GM21529 (cell line): ENCODE measurements at regions not wholly inside any gene's neighbourhood (a gene's known extent, or its start where the extent isn't known, plus 50 kb on each side); places are given as distances from the start of the nearest gene placed in this dataset.
A peak's percentile ranks its signal among the peaks of the same experiment; 100 is the strongest.

ENCODE experiments used
- ATAC-seq: cut with Tn5 transposase; IDR thresholded peaks from one replicate; pipeline ENCODE4 v1.9.1; 2021; ENCODE audit not compliant: unreplicated experiment

DNA sequence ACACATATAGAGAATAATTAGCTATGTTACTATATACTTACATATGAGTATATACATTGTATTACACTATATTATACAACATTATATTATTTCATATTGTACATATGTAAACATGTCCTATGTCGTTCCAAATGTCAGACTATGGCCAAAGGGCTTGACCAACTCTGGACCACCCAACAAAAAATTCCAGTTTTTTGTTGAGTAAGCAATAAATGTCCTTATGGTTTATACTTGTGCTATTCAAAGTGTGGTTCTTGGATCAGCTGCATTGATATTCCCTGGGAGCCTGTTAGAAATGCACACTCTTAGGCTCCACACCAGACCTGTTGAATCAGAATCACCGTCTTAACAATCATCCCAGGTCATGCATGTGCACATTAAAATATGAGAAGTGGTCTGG is 225.4 kb upstream of the ZFP64 start:
- ATAC-seq: no peak

DNA sequence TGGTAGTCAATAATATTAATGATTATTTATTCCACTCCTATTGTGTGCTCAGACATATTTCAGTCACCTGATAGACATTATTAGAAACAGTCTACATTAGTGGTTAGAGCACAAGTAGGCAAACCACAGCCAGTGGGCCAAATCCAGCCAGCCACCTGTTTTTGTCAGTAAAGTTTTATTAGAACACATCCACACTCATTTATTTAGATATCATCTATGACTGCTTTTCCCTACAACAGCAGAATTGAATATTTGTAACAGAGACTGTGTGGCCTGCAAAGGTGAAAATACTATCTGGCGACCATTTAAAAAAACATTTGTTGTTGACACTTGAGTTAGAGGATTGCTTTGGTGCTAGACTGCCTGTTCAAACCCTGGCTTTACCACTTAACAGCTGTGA is 220.0 kb upstream of the ZFP64 start:
- ATAC-seq: no peak

DNA sequence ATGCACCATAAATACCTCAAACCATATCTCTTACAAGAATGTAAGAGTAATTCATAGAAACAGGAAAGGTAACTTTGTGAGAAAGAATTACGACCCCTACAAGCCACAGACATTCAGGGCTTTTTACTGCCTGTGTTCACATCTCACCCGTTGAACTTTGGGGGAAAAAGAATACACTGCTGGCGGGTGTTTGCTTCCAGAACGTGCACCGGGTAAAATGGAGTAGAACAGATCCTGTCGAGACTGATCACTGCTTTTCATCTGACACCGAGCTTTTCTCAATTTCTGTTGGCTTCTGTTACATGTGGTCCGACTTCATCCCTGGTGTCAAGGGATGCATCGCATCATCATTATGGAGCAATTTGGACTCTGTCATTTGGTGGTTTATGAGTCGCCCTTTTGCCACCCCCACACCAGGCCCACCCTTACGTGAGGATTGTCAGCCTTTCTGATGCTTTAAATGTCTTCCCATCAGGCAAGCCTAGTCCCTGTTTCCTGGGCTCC is 219.2 kb upstream of the ZFP64 start:
- no peak for ATAC-seq

DNA sequence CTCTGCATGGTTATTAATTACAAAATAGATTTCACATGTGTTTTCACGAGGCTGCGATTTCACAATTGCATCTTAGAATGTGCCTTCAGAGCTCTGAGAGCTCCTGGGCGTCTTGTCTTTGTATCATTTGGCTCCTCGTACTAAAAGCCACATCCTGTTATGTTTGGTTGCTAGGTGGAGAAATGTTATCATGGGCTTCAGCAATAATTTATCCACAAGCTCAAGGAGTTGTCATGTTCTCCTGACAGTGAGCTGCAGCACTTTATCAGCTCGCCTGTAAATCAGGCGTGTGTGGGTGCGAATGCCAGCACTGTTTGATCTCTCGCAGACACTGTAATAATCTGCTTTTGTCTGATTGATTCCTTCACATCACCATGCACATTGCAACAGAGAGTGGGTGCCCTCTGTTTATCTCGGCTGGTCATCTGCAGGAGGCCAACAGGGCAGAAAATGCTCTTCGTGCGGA is 218.6 kb upstream of the ZFP64 start:
- ATAC-seq: no peak

DNA sequence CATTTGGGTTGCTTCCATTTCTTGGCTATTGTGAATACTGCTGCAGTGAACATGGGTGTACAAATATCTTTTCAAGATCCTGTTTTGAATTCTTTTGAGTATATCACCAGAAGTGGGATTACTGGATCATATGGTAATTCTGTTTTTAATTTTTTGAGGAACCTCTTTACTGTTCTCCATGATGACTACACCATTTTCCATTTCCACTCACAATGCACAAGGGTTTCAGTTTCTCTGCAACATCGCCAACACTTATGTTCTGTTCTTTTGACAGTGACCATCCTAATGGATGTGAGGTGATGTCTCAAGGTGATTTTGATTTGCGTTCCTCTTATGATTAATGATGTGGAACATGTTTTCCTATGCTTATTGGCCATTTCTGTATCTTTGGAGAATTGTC is 214.4 kb upstream of the ZFP64 start:
- no peak for ATAC-seq

DNA sequence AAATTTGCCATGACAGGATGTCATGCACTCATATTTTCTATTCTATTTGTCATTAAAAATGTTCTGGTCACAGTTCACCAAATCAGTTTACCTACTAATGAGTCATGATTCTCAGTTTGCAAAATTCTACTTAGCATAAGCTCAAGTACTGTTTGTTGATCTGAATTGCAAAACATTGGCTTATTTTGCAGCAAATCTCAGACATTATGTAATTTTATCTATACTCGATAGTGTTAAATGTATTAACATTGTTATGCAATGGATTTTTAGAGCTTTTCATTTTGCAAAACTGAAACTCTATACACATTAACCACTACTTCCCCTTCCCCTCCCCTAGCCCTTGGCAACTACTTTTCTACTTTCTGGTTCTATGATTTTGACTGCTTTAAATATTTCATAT is 213.8 kb upstream of the ZFP64 start:
- ATAC-seq: peak; percentile 66

DNA sequence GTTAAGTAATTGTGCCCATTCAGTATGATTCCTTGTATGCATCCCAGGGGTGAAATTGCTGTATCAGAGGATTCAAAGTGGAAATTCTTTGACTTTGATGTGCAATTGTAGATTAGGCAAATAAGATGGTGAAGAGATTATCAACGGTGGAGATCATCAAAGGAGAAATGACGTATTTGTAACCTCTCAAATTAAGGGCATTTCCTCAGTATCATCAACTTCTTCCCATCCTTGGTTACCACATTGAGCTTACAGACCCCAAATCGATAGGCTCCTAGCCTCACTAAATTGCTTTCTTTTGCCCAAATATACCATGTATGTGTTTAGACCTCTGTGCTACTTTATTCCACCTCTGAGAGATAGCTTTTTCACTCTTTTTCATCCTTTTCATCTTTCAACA is 213.1 kb upstream of the ZFP64 start:
- ATAC-seq: no peak

DNA sequence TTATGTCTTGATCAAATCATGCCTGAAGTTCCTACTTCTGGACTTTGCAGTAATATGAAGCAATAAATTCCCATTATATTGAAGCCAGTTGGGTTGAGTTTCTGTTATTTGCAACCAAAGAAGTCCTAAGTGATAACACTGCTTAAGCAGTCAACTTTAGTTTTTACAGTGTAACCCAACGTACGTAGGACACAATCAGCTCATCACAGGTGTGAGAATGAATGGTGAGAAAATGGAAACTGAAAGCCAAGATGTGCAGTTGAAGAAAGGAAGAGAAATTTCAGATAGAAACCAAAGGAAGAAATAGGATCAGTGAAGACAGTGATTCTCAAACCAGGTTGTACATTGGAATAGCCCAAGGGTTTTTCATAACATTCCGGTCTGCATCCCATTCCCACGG is 211.4 kb upstream of the ZFP64 start:
- no peak for ATAC-seq

DNA sequence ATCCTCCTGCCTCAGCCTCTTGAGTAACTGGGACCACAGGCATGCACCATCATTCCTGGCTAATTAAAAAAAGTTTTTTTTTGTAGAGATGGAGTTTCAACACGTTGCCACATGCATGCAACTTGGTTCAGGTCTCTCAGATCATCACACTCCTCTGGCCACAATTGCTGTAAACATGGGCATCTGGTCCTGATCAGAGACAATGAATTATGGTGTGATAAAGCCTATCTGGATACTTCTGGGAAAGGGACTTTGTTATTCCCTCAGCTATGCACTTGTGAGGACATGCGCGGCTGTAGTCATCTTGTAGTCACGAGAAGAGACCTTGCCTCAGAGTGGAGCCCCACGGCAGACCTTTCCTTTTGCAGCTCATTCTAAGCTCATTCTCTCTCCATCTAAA is 210.9 kb upstream of the ZFP64 start:
- no peak for ATAC-seq

DNA sequence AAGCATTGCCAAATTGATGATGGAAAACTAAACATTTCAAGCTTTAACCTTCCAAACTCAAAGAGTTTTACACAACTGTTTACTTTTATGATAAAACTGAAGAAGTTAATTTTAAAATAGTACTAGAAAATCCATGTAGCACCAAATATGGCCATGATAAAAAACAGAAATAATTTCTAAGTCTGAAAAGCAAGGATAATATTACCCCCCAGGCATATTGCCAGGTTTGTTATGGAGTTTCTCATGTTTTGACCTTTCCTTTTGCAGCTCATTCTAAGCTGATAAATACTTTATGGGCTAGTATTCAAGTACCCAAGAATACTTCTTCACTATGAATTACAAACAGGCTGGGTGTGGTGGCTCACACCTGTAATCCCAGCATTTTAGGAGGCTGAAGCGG is 209.9 kb upstream of the ZFP64 start:
- ATAC-seq: no peak

DNA sequence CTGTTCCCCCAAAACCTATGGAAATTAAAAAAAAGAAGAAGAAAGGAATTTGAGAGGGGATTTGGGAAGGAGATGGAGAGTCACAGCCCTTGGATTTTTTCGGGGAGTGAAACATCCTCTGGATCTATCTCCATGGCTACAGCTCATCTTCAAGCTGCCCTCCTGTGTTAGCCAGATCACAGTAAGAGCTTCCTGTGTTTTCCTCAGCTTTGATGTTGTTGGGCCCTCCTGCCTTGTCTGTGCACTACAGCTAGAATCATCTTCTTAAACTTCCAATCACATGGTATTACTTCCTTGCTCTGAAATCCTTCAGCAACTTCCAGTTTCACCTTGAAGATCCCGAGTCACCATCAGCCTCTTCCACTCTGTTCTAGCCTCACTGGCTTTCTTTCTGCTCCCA is 207.8 kb upstream of the ZFP64 start:
- no peak for ATAC-seq

DNA sequence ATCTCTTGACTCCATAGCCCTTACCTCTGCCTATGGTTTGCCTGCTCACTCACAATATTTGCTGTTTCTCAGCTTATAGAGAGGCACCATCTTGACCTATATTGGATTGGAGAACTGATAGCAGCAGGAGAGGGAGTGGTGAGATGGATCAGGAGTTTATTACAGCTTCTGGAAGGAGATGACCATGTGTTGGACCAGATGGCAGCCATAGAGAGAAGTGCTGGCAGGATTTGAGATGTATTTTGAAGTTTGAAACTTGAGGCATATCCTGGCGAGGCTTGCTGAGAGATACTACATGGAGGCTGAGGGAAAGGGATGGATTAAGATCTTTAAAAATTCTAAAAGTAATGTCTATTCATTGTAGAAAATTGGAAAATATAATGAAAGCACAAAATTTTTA is 198.0 kb upstream of the ZFP64 start:
- ATAC-seq: no peak

DNA sequence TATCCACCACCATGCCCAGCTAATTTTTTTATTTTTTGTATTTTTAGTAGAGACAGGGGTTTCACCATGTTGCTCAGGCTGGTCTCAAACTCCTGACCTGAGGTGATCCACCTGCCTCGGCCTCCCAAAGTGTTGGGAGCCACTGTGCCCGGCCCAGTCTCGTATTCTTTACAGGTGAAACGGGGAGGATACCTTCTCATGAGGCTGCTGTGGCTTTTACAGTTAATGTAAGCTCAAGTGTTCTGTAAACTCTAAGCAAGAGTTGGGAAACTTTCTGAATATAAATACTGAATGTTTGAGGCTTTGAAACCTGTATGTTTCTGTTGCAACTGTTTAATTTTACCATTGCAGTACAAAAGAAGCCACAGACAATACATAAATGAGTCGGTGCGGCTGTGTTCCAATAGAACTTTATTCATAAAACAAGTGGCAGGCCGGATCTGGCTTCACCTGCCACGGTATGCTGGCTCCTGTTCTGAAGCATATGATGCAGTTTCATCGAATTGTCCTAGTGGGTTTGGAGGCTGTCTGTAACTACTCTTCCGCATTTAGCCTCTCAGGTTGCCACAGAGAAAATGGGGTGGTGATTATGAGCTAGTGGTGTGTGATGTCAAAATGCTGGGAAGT is 192.5 kb upstream of the ZFP64 start:
- no peak for ATAC-seq

DNA sequence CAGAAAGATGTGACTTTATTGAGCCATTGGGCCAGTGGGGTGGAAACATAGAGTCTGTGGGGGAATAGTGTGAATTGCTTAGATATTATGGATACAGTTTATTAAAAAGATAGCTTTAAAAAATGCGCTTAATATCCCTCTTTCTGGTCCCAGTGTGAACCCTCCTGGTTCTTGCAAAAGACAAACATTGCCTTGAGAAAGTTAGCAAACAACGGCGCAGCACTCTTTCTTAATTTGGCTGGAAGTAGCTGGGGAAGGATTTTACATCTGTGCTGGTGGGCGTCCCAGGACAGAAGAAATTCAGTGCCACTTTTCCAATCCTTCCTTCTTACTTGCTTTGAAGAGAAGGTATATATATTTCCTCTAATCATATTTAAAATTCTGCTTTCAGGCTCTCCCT is 191.4 kb upstream of the ZFP64 start:
- ATAC-seq: no peak

DNA sequence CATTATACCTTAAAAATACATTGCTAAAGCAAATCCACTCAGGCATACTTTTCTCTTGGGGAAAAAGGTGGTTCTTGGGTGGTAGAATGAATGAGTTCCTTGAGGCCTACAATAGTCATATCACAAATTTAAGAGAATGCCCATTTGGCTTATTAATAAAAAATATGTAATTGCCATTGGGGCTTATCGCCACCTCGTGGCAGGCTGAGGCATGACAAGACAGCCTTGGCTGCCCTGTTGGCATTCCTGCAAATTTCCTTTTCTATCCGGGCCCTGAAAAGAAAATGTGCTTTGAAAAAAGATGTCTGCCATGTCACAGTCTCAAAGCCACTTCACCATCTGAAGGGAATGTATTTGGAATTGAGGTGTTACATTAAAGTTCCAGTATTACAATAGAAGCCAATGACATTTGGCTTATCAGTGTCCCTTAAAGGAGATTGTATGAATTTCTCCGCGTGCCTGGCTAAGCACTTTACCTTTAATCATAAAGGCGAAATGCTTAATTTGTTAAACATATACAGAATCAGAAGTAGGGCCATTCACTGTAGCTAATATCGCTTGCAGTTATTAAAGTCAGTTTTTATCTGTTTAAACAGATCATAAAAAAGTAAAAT is 188.3 kb upstream of the ZFP64 start:
- no peak for ATAC-seq

DNA sequence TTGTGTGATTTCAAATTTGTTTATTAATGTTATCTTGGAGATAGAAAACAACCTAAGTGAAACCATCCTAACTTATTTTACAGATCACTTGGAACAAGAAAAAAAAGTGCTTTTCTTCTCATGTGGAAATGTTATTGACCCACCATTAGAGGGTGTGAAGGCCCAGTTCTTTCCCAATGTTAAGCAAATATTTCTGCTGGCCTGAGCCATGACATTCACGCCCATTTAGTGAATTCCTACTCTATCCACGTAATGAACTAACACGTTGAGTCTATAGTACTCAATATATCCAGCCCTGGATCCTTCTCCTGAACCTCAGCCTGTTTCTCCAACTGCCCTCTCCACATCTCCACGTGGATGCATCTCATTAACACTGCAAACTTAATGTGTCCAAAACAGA is 180.6 kb upstream of the ZFP64 start:
- no peak for ATAC-seq

DNA sequence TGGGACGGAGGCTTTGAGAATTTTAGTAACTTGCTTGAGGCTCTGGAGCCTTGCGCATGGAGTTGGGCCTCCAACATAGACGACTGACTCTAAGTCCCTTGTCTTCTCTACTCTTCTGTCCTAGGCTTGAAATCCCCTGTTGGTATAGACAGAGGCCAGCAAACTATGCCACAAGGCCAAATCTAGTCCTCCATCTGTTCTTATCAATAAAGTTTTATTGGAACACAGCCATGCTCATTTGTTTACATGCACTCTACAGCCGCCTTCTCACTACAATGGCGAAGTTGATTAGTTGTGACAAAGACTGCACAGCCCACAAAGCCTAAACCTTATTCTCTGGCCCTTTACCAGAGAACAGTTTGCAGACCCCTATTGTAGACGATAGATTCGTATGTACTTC is 174.1 kb upstream of the ZFP64 start:
- ATAC-seq: no peak

DNA sequence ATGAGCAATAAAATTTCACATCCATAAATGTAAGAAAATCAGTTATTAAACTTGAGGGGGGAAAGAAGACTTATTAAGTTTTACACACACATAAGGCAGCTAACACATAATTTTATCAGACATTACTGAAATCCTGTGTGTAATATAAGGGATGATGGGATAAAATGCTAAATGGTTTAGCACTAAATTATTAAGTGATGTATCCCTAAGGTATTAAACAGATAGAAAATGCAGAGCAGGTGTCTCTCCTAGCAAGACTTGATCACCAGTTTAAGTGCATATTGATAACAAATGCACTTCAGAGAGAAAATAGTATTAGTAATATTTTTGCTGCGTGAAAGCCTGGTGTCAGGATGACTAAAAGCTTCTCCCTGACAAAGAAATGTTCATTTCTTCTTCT is 172.8 kb upstream of the ZFP64 start:
- ATAC-seq: no peak

DNA sequence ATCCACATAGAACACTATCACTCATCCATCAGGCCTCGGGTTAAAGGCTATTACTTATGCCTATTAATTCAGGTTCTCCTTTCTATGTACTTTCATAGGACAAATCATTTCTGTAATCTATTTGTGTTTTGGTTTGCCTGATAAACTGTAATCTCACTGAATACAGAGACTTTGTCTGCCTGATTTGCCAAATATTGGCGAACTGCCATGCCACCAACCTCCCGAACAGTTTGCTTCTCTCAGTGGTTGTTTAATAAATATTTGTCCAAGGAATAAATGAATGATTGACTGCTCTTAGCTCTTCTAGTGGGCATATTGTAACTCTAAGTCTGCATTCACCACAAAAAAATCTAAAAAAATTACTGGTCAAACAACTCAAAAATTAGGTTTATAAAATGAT is 170.1 kb upstream of the ZFP64 start:
- ATAC-seq: no peak

DNA sequence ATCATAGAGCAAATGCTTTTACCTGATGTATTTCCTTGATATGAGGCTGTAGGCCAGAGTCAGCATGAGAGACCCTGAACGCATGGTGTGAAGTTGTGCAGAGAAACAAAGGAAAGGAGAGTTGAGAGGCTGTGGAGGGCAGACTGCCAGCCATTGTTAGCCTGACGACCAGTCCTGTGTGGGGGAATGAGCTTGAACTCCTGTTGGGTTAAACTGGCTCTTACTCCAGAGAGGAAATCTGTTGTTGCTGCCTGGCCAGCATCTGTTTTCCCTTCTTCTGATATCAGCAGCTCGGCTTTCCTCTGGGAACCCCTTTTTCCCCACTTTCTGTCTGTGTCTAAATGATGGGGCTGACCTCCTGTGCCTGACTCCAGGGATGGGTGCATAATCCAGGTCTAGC is 158.2 kb upstream of the ZFP64 start:
- ATAC-seq: no peak

DNA sequence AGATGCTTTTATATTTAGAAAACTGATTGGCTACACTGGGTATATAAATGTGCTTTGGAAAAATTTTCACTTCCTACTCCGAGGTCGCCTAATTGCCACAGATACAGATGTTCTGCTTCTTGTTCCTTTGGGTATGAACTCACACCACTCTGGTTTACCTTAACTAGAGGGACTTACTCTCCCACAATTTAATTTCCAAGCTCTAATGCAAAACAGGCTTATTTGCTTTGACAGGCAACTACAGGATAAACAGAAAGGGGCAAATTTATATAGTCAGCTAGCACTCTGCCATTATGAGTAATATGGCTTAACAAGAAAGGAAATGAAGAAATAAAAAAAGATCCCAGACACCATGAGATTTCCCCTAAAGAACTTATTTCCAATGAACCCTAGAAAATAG is 156.9 kb upstream of the ZFP64 start:
- ATAC-seq: no peak

DNA sequence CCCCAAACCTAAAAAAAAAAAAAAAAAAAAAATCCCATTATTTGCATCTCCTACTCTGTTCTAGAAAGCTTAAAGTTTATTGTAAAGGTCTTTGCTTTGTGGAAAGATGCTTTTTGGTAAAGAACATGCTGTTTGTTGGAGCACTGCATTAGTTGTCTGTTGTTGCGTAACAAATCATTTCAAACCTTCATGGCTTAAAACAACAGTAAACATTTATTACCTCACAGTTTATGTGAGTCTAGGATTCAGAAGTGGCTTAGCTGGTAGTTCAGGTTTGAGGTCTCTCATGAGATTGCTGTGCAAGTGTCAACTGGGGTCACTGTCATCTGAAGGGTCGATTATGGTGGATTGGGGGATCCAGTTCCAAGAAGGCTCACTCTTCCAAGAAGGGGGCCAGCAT is 155.2 kb upstream of the ZFP64 start:
- no peak for ATAC-seq

DNA sequence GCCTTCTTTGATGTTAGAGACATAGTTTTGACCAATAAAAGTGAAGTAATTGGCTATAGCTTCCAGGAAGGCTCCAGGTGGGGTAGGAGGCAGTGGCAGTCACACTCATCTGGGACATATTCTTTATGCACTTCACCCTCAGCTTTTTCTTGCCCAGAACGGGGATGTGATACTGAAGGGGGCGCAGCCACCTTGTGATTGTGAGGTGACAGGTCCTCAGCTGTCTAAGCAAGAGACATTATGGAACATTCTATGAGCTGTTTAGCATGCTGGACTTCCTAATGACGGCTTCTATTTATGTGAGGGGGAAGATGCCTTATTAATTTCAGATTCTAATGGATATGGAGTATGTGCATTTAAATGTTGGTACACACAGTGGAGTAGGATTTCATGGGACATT is 151.3 kb upstream of the ZFP64 start:
- no peak for ATAC-seq
